Left lung (tissue), 4 donors: ENCODE measurements at regions not wholly inside any gene's neighbourhood (a gene's known extent, or its start where the extent isn't known, plus 50 kb on each side); places are given as distances from the start of the nearest gene placed in this dataset.

Experiments
- ATAC-seq: fragments of 200-7000 bp; cut with Tn5 transposase; one replicate; pipeline ENCODE4 v1.9.1; 2020; ENCODE audit warnings: moderate library complexity
- DNase-seq, 4 donors: peaks; one replicate each; pipeline ENCODE4 v3.0.0-alpha.2; 2013 to 2020
- H3K27ac ChIP-seq, 2 donors: fragments of 200-600 bp; sonication (generic) in 1 of 2; one replicate each; pipeline versions ENCODE4 v1.5.0 to v1.8.0; 2020 to 2021
- H3K27me3 ChIP-seq, 2 donors: fragments of 200-600 bp; sonication (generic) in 1 of 2; one replicate each; pipeline versions ENCODE4 v1.5.0 to v1.8.0; 2020 to 2021
- H3K36me3 ChIP-seq, 2 donors: fragments of 200-600 bp; sonication (generic) in 1 of 2; one replicate each; pipeline versions ENCODE4 v1.5.0 to v1.8.0; 2020 to 2021
- H3K4me1 ChIP-seq, 2 donors: fragments of 200-600 bp; one replicate each; pipeline ENCODE4 v1.8.0; 2021
- H3K4me3 ChIP-seq, 2 donors: fragments of 200-600 bp; sonication (generic) in 1 of 2; one replicate each; pipeline versions ENCODE4 v1.5.0 to v1.8.0; 2020 to 2021; ENCODE audit warnings: mild to moderate bottlenecking in 1 of 2
- H3K9me3 ChIP-seq, 2 donors: fragments of 200-600 bp; sonication (generic) in 1 of 2; one replicate each; pipeline versions ENCODE4 v1.5.0 to v1.8.0; 2020 to 2021
- intact Hi-C, 2 donors: fragments of 100-400 bp; cut with DNase I; formaldehyde crosslinking; loops; one replicate each; pipeline versions ENCODE4 v1.11.2 to v1.14.2; 2022
- TF ChIP-seq, protein P1 (sequence below), 2 donors: fragments of 200-600 bp; sonication (generic) in 1 of 2; IDR thresholded peaks; one replicate each; pipeline versions ENCODE4 v1.5.0 to v1.8.0; 2021; ENCODE audit warnings: antibody characterized with exemption in 2 of 2
- donor health status: DM: no; HTN: yes; CAD: no.
- donor health status: DM: no; HTN: no; CAD: no.

DNA sequence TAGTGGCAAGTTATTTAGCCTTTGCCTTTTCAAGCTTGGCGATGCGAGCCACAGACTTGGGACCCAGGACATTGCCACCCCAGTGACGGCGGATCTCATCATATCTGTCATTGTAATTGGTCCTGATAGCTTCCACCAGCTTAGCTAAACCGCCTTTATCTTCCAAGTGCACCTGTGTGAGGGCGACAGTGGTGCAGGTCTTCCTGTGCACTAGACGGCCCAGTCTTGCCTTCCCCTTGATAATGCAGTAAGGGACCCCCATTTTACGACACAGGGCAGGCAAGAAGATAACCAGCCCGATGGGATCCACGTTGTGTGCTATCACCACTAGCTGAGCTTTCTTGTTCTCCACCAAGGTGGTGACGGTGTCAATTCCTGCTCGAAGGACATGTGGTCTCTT is 99.6 kb upstream of the ITGB1 start:
- TF ChIP-seq, protein P1, sequence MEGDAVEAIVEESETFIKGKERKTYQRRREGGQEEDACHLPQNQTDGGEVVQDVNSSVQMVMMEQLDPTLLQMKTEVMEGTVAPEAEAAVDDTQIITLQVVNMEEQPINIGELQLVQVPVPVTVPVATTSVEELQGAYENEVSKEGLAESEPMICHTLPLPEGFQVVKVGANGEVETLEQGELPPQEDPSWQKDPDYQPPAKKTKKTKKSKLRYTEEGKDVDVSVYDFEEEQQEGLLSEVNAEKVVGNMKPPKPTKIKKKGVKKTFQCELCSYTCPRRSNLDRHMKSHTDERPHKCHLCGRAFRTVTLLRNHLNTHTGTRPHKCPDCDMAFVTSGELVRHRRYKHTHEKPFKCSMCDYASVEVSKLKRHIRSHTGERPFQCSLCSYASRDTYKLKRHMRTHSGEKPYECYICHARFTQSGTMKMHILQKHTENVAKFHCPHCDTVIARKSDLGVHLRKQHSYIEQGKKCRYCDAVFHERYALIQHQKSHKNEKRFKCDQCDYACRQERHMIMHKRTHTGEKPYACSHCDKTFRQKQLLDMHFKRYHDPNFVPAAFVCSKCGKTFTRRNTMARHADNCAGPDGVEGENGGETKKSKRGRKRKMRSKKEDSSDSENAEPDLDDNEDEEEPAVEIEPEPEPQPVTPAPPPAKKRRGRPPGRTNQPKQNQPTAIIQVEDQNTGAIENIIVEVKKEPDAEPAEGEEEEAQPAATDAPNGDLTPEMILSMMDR (IDR thresholded peaks at IDR 0.05) = no peak
- Histone ChIP-seq H3K9me3 (no peaks in the 10 kb centered on the region), H3K36me3 (no peaks in the 10 kb centered on the region), H3K4me1 (no peaks in the 10 kb centered on the region), H3K27ac (no peak overlapping the region), H3K27me3 (no peaks in the 10 kb centered on the region), H3K4me3 (no peak overlapping the region)
- no peak for ATAC-seq
- intact Hi-C loops = no loop called here
- DNase-seq = no peak

DNA sequence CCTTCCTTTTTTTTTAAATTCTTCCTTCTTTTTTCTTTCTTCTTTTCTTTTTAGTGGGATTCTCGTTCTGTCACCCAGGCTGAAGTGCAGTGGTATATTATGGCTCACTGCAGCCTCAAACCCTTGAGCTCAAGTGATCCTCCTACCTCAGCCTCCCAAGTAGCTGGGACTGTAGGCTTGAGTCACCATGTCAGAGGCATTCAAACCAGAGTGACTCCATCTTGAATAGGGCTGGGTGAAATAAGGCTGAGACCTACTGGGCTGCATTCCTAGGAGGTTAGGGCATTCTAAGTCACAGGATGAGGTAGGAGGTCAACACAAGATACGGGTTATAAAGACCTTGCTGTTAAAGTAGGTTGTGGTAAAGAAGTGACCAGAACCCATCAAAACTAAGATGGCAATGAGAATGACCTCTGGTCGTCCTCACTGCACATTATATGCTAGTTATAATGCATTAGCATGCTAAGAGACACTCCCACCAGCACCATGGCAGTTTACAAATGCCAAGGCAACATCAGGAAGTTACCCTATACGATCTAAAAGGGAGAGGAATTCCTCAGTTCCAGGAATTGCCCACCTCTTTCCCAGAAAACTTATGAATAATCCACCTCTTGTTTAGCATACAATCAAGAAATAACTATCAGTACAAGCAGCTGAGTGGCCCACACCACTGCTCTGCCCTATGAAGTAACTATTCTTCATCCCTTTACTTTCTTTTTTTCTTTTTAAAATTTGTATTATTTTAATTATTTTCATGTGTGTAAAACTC is 99.0 kb upstream of the ITGB1 start:
- no peak overlapping the region for H3K4me3 ChIP-seq
- H3K4me1 ChIP-seq = no peaks in the 10 kb centered on the region
- DNase-seq = no peak
- TF ChIP-seq, protein P1 (IDR thresholded peaks at IDR 0.05) = no peak
- H3K27me3 ChIP-seq = no peaks in the 10 kb centered on the region
- intact Hi-C loops = no loop called here
- H3K36me3 ChIP-seq = no peaks in the 10 kb centered on the region
- ATAC-seq = no peak
- H3K9me3 ChIP-seq = no peaks in the 10 kb centered on the region
- no peak overlapping the region for H3K27ac ChIP-seq

DNA sequence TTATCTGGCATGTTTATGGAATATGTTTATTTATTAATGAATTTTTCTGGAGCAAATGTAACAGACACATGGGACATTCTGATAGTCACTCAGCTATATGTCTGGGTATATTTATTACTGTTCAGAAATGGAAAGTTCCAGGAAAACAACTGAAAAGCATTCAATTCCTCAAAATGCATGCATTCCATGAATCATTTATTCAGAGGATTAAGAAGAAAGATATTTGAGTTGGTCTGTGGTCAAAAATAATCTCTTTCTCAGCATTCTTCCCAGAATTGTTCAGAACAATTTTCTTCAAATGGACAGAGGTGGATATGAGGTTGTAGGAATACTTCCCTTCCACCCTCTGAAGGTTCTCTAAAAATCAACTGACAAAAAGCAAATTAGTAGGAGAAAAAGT is 97.6 kb upstream of the ITGB1 start:
- H3K27ac ChIP-seq = no peak overlapping the region
- TF ChIP-seq, protein P1 (IDR thresholded peaks at IDR 0.05) = no peak
- H3K4me3 ChIP-seq = no peak overlapping the region
- intact Hi-C loops = no loop called here
- H3K4me1 ChIP-seq = no peaks in the 10 kb centered on the region
- H3K27me3 ChIP-seq = no peaks in the 10 kb centered on the region
- H3K36me3 ChIP-seq = no peaks in the 10 kb centered on the region
- no peak for DNase-seq
- H3K9me3 ChIP-seq = no peaks in the 10 kb centered on the region
- no peak for ATAC-seq

DNA sequence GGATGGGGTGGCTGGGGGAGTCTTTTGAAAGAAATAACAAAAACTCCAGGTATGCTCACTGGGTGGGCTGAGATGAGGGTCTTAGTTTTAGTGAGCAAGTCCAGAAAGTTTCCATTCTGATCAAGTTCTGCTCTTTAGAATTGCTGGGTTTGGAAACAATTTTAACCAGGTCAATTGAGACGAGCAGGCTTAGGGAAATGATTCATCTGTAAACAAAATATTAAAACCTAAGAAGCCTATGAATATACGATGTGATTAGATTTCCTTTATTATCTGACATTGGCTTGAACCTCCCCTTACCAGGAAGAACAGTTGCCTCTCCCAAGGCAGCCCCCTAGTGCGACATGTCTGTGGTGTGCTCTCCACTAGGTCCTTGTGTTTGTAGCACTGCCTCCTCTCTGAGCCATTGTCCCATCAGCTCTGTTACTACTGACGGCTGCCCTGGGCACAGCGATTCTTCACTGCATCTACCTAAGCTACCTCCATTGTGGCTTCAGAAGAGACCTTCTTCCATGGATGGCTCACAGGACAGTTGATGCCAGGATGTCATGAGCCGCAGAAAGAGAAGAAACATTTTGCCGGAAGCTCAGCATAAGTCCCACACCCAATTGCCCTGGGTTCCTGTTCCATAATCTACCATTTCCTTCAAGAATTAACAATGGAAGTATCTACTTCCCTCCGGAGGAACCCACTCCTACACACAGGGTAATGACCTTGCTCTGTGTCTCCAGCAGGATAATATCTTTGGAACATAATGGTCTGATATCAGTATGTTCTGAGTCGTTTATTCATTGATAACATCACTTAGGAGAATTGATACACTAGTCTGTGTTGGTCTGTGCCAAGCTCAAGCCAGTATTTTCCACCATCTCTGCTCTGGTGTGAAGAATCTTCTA is 95.1 kb upstream of the ITGB1 start:
- H3K27ac ChIP-seq = peak overlapping the region in 1 of 2 donors; percentile 19
- DNase-seq = no peak
- intact Hi-C loops = no loop called here

More for the DNA sequence above, 95.1 kb upstream of the ITGB1 start:
- Histone ChIP-seq H3K27me3 (no peaks in the 10 kb centered on the region), H3K36me3 (no peaks in the 10 kb centered on the region), H3K4me3 (no peak overlapping the region), H3K4me1 (no peaks in the 10 kb centered on the region), H3K9me3 (no peaks in the 10 kb centered on the region)
- no peak for ATAC-seq
- TF ChIP-seq, protein P1 (IDR thresholded peaks at IDR 0.05) = no peak
